GM12873 (cell line): ENCODE measurements at regions not wholly inside any gene's neighbourhood (a gene's known extent, or its start where the extent isn't known, plus 50 kb on each side); places are given as distances from the start of the nearest gene placed in this dataset.

ENCODE experiments used
- TF ChIP-seq, protein P1 (sequence below): IDR thresholded peaks from 2 replicates; pipeline ENCODE4 v1.5.1; 2012; ENCODE audit warnings: low read depth, mild to moderate bottlenecking, moderate library complexity, low read length, control low read depth; ENCODE audit not compliant: insufficient read depth; ENCODE audit errors: missing control alignments

GRCh38 chr11:82507288-82507687 lies 226.4 kb downstream of the FAM181B start:
- TF ChIP-seq, protein P1, sequence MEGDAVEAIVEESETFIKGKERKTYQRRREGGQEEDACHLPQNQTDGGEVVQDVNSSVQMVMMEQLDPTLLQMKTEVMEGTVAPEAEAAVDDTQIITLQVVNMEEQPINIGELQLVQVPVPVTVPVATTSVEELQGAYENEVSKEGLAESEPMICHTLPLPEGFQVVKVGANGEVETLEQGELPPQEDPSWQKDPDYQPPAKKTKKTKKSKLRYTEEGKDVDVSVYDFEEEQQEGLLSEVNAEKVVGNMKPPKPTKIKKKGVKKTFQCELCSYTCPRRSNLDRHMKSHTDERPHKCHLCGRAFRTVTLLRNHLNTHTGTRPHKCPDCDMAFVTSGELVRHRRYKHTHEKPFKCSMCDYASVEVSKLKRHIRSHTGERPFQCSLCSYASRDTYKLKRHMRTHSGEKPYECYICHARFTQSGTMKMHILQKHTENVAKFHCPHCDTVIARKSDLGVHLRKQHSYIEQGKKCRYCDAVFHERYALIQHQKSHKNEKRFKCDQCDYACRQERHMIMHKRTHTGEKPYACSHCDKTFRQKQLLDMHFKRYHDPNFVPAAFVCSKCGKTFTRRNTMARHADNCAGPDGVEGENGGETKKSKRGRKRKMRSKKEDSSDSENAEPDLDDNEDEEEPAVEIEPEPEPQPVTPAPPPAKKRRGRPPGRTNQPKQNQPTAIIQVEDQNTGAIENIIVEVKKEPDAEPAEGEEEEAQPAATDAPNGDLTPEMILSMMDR: no peak

- TF ChIP-seq, protein P1: no peak
These were observed 228.3 kb downstream of the FAM181B start for GRCh38 chr11:82505379-82505778.

DNA sequence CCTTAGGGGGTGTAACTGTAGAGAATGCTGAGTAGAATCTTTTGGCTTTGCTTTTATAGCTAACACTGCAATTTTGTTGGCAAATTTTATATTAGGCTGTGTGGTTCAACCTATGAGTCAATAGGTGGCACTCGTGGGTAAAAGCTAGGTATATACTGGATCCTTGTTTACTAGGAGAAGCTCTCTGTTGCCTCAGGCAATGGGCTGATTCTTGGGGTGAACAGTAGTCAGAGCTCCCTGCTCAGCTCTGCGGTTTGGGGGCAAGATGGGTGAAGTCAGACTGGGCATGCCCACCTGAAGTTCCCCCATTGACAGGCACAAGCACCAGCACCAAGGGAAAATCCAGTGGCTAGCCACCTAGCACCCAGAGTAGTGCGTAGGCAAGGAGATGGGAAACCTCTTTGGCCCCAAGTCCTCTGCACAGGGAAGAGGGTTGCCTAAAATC lies 238.7 kb downstream of the FAM181B start:
- TF ChIP-seq, protein P1: peak; percentile 56

DNA sequence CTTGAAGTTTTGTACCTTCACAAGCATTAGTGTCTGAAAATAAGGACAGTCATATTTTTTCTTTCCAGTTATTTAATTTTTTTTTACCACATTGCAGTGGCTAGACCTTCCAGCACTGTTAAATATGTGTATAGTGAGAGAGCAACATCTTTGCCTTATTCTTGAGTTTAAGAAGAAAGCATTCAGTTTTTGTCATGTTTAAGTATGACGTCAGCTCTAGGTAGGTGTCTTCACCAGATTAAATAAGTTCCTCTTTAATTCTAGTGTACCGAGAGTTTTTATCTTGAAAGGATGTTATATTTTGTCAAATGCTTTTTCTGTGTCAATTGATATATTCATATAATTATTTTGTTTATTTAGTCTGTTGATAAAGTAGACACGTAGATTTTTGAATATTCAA lies 258.8 kb downstream of the FAM181B start:
- TF ChIP-seq, protein P1: no peak

- TF ChIP-seq, protein P1: no peak
These were observed 268.2 kb downstream of the FAM181B start for GRCh38 chr11:82465481-82465880.

DNA sequence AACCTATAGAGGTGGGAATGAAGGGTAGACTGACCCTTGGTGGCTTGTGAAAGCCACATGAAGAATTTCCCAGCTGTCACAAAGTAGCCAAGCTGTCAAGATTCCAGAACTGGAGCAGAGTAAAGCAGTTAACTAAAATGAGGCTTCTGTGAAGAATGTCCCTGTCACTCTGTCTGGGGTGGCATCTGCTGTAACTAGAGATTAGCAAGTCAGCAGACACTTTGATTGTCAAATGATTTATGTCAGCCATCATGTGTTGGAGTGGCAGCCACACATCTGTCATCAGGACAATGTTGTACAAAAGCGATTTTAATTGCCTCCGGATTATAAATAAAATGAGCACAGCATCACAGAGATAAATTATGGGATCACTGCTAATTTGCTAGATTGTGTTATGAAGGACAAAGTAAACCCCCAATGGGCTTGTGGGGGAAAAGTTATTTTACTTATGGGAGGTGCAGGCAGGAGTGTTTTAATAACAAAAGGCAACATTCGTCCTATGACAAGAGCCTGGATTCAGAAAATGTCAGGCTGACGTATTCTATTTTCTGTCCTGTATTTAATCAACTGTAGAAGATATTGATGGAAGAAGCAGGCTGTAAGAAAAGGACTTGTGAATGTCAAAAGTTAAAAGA lies 270.9 kb downstream of the FAM181B start:
- TF ChIP-seq, protein P1: no peak

- TF ChIP-seq, protein P1: no peak
These were observed 274.9 kb downstream of the FAM181B start for GRCh38 chr11:82458761-82459160.

GRCh38 chr11:82458147-82458546 lies 275.5 kb downstream of the FAM181B start:
- TF ChIP-seq, protein P1: no peak
